ENCODE measurements at regions not wholly inside any gene's neighbourhood (a gene's known extent, or its start where the extent isn't known, plus 50 kb on each side); places are given as distances from the start of the nearest gene placed in this dataset.

DNA sequence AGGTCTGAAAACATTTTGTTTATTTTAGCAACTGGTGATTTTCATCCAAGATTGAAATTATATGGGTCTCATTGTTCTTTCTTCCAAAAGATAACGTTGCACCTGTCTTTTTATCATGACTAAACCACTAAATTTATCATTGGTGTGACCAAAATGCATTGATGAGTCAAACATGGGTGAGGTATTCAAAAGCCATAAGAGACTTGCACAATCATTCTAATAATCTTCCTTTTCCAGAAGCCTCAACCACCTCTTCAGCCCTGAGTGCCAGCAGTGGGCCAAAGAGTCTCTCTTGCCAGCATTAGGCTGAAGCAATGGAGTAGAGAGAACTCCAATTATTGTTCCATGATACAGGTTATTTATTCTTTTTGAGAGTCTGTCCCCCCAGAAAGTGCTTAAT lies 198.9 kb downstream of the LURAP1L start:
- TF ChIP-seq, protein P1, sequence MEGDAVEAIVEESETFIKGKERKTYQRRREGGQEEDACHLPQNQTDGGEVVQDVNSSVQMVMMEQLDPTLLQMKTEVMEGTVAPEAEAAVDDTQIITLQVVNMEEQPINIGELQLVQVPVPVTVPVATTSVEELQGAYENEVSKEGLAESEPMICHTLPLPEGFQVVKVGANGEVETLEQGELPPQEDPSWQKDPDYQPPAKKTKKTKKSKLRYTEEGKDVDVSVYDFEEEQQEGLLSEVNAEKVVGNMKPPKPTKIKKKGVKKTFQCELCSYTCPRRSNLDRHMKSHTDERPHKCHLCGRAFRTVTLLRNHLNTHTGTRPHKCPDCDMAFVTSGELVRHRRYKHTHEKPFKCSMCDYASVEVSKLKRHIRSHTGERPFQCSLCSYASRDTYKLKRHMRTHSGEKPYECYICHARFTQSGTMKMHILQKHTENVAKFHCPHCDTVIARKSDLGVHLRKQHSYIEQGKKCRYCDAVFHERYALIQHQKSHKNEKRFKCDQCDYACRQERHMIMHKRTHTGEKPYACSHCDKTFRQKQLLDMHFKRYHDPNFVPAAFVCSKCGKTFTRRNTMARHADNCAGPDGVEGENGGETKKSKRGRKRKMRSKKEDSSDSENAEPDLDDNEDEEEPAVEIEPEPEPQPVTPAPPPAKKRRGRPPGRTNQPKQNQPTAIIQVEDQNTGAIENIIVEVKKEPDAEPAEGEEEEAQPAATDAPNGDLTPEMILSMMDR (IDR thresholded peaks at IDR 0.05; ENCODE audit: borderline replicate concordance, control extremely low read depth, extremely low read depth, insufficient read depth, missing control alignments) = no peak
- in situ Hi-C loops (cut with MboI; ENCODE audit: low sequenced_read_pairs, unreplicated experiment) = no loop called here
- no peak for DNase-seq (ENCODE audit: low spot score)

- TF ChIP-seq, protein P1 (IDR thresholded peaks at IDR 0.05; ENCODE audit: borderline replicate concordance, control extremely low read depth, extremely low read depth, insufficient read depth, missing control alignments) = no peak
- in situ Hi-C loops (cut with MboI; ENCODE audit: low sequenced_read_pairs, unreplicated experiment) = no loop called here
- DNase-seq (ENCODE audit: low spot score) = no peak
Measured at GRCh38 chr9:12974671-12975070, 199.9 kb downstream of the LURAP1L start.

DNA sequence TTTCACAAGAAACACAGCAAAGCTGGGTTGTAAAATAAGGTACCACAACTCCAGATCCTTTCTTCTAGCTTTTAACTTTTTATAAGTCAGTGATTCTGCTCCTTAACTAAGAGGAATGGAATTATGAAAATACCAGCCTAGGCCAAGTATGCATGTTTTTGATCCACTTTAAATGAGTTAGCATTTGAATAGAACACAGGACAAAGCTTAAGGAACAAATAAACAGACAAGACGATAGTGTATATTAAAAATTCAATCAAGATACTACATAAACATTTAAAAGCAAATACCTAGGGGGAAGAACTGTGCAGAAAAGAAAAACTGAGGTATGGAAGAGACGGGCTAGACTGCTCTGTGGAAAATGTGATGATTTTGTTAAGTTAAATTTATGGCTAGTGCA lies 200.7 kb downstream of the LURAP1L start:
- in situ Hi-C loops (cut with MboI; ENCODE audit: low sequenced_read_pairs, unreplicated experiment) = no loop called here
- no peak for DNase-seq (ENCODE audit: low spot score)

GRCh38 chr9:12980085-12980851 lies 205.4 kb downstream of the LURAP1L start:
- in situ Hi-C loops (cut with MboI; ENCODE audit: low sequenced_read_pairs, unreplicated experiment) = no loop called here
- no peak for DNase-seq (ENCODE audit: low spot score)
- TF ChIP-seq, protein P1 (IDR thresholded peaks at IDR 0.05; ENCODE audit: borderline replicate concordance, control extremely low read depth, extremely low read depth, insufficient read depth, missing control alignments) = no peak

More for the DNA sequence above, 200.7 kb downstream of the LURAP1L start:
- TF ChIP-seq, protein P1 (IDR thresholded peaks at IDR 0.05; ENCODE audit: borderline replicate concordance, control extremely low read depth, extremely low read depth, insufficient read depth, missing control alignments) = no peak

- in situ Hi-C loops (cut with MboI; ENCODE audit: low sequenced_read_pairs, unreplicated experiment) = no loop called here
- TF ChIP-seq, protein P1 (IDR thresholded peaks at IDR 0.05; ENCODE audit: borderline replicate concordance, control extremely low read depth, extremely low read depth, insufficient read depth, missing control alignments) = no peak
- no peak for DNase-seq (ENCODE audit: low spot score)
Measured at GRCh38 chr9:12988258-12988657, 213.4 kb downstream of the LURAP1L start.

GRCh38 chr9:12989669-12990068 lies 214.8 kb downstream of the LURAP1L start:
- TF ChIP-seq, protein P1 (IDR thresholded peaks at IDR 0.05; ENCODE audit: borderline replicate concordance, control extremely low read depth, extremely low read depth, insufficient read depth, missing control alignments) = no peak
- in situ Hi-C loops (cut with MboI; ENCODE audit: low sequenced_read_pairs, unreplicated experiment) = no loop called here
- DNase-seq (ENCODE audit: low spot score) = no peak
